Frontal cortex (tissue), 3 donors: ENCODE measurements at regions not wholly inside any gene's neighbourhood (a gene's known extent, or its start where the extent isn't known, plus 50 kb on each side); places are given as distances from the start of the nearest gene placed in this dataset.

ENCODE experiments used
- DNase-seq, 2 donors: peaks; one replicate each; pipeline ENCODE4 v3.0.0; 2012; ENCODE audit warnings: low spot score in 2 of 2
- FAIRE-seq: peaks from 2 replicates; lab custom pipeline; 2012; peaks lifted over from hg19 to GRCh38; lab: Jason Lieb, UNC
- donor health status: control.
- donor health status: control.
- donor health status: control.

GRCh38 chr1:9179463-9180110 lies 50.7 kb upstream of the GPR157 start:
- DNase-seq (no peak), FAIRE-seq (no peak)

- DNase-seq = no peak
- no peak for FAIRE-seq
These were observed 51.4 kb upstream of the GPR157 start for GRCh38 chr1:9180111-9180819.

- FAIRE-seq (no peak), DNase-seq (peak; percentile 67 to 71)
These were observed 52.4 kb upstream of the GPR157 start for GRCh38 chr1:9181176-9181906.

- DNase-seq (peak; percentile 48 to 54), FAIRE-seq (no peak)
These were observed 52.4 kb upstream of the H6PD start for GRCh38 chr1:9181990-9182783.

GRCh38 chr1:9182784-9183257 lies 51.8 kb upstream of the H6PD start:
- no peak for FAIRE-seq

GRCh38 chr1:9183441-9183840 lies 51.1 kb upstream of the H6PD start:
- FAIRE-seq = no peak
- DNase-seq = no peak

More at GRCh38 chr1:9182784-9183257, 51.8 kb upstream of the H6PD start:
- DNase-seq = peak; percentile 50 to 55

GRCh38 chr1:9183898-9184297 lies 50.7 kb upstream of the H6PD start:
- no peak for FAIRE-seq
- DNase-seq = no peak

GRCh38 chr1:9184749-9185148 lies 49.8 kb upstream of the H6PD start:
- DNase-seq = no peak
- FAIRE-seq = no peak
